ENCODE measurements at regions not wholly inside any gene's neighbourhood (a gene's known extent, or its start where the extent isn't known, plus 50 kb on each side); places are given as distances from the start of the nearest gene placed in this dataset.

DNA sequence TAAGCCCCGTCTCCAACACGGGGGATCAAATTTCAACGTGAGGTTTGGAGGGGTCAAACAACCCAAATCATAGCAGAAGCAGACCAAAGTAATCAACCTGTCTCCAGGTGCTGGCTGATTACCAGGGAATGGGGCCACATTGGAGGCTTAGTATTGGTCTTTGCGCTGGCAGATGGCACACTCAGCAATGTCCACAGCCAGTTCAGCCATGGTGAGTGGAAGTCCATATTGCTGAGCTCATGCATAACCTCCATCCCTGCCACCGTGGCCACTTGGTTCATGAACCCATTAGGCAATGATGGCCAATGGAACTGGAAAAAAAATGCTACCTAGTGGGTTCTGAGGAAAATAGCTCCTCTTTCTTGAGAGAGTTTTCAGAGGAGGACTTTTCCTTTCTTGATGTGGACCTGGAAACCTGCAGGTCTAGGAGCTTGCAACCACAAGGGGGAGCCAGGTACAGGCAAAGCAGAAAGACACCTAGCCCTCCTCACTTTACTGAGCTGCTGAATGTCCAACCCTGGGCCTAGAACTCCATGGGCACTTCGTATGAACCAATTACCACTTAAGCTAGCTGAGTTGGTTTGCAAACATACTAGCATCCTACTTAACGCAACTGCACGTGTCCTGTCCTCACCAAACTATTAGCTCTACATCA, 128.0 kb upstream of the GYPC start:
- peak; percentile 61 to 64 for DNase-seq

DNA sequence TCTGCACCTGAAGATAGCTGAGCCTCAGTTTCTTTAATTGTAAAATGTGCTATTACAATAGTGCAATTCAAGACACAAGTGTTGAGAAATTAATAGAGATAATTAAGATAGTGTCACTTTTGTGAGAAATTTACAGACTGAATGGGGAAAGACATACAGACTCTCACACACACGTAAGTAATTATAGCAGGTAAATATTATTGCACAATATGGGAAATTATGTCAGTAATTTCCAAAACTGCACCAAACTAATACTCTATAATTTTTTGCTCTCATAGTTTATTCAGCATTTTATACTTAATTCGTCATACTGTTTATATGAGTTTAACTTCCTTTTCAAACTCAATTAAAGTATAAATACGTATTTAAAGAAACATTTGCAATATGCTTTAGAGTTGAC, 124.9 kb upstream of the GYPC start:
- no peak for DNase-seq

GRCh38 chr2:126534478-126534877, 121.5 kb upstream of the GYPC start:
- no peak for DNase-seq

- no peak for DNase-seq
Observed at GRCh38 chr2:126535408-126535807, 120.5 kb upstream of the GYPC start.

- DNase-seq = no peak
Observed at GRCh38 chr2:126536605-126537200, 119.3 kb upstream of the GYPC start.

DNA sequence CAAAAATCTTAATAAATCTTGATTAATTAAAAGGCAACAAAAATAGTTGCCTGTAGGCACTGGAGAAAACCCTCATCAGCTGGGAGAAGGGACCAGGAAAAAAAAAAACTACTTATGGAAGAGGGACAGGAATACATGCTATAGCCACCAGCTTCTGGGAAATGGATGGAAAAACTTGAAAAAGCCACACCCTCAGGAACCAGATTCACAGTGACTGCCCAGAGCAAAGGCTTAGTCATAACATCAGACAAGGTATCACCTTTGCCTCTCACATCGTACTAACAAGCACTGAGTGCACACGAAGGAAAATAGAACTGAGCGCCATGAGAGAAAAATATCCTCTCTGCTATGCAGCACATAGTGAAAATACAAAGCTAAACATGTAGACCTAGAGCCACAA, 116.9 kb upstream of the GYPC start:
- DNase-seq = no peak

DNA sequence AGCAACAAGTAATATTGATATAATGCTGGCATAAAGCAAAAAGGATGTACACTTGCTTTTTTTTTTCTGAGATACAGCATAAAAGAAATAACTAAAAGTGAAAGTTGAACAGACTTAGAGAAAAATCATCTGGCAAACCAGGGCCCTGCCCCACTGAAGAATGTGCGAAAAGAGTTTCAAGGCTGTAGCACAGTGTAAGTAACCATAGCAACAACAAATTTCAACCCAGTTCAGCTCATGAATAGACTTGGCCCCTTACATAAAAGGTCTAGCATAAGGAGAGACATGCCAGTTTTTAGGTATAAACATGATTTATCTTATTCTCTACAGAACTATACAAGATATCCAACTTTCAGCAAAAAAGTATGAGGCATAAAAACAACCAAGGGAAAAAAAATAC, 113.7 kb upstream of the GYPC start:
- DNase-seq = no peak

GRCh38 chr2:126543081-126543480, 112.9 kb upstream of the GYPC start:
- DNase-seq = no peak

- DNase-seq = no peak
Observed at GRCh38 chr2:126558029-126558428, 97.9 kb upstream of the GYPC start.

GRCh38 chr2:126568734-126569133, 87.2 kb upstream of the GYPC start:
- no peak for DNase-seq

GRCh38 chr2:126571403-126571802, 84.6 kb upstream of the GYPC start:
- no peak for DNase-seq

- no peak for DNase-seq
Observed at GRCh38 chr2:126575631-126576030, 80.3 kb upstream of the GYPC start.

- DNase-seq = no peak
Observed at GRCh38 chr2:126579868-126580267, 76.1 kb upstream of the GYPC start.

DNA sequence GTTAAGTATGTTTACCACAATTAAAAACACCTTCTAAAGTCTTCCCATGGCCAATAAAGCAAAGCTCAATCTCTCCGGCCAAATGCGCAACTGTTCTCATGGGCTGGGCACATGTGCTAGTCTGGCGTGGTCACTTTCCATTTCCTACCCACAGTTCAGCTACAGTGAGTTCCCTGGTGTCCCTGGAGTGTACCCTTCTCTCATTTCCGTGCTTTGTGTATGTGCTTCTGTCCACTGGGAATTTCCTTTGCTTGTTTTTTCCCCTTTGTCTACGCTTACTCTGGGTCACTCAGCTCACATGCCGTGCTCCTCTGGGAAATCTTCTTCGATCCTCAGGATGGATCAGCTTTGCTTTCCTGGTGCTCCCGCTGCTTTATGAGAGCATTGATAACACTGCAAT, 69.6 kb upstream of the GYPC start:
- DNase-seq = no peak

DNA sequence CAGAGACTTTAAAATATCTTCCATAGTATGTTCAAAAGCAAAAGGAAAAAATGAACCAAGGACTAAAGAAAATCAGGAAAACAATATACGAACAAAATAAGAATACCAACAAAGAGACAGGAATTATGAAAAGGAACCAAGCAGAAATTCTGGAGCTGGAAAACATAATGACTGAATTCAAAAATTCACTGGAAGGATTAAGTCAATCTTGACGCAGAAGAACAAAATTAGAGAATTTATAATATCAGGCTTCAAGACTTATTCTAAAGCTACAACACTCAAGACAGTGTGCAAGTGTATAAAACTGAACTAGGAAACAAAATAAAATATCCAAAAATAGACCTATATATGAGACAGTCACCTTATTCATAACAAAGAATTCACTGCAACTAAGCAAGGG, 56.9 kb upstream of the GYPC start:
- DNase-seq = no peak

- no peak for DNase-seq
Observed at GRCh38 chr2:126600742-126601141, 55.2 kb upstream of the GYPC start.

GRCh38 chr2:126602334-126602733, 53.6 kb upstream of the GYPC start:
- DNase-seq = no peak
